ENCODE measurements at regions not wholly inside any gene's neighbourhood (a gene's known extent, or its start where the extent isn't known, plus 50 kb on each side); places are given as distances from the start of the nearest gene placed in this dataset.

- no peak for TF ChIP-seq EP300 (IDR thresholded peaks at IDR 0.05)
- no peak for TF ChIP-seq CTCF (IDR thresholded peaks at IDR 0.05)
- TF ChIP-seq POLR2A (IDR thresholded peaks at IDR 0.05) = no peak
- no peak for TF ChIP-seq POLR2AphosphoS5 (IDR thresholded peaks at IDR 0.05)
Observed at GRCh38 chr2:129009555-129010146, 691.0 kb upstream of the HS6ST1 start.

All from gastroesophageal sphincter (tissue), 3 donors.